ENCODE measurements at regions not wholly inside any gene's neighbourhood (a gene's known extent, or its start where the extent isn't known, plus 50 kb on each side); places are given as distances from the start of the nearest gene placed in this dataset.

DNA sequence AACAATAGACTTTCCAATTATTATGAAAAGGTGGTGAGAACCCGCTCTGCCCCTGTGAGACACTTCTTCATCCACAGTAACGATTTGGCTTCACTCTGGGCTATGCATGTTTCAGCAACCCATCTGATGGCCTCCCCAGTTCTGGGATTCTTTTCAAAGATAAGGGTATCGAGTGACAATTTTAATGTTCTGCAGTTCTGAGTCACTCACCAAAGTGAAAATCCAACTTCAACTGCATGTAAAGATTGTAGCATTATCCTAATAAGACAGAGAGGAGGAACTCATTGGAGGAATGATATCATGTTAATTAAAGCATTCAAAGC is 1078.3 kb upstream of the SEMA6A start:
- TF ChIP-seq CTCF (conservative IDR thresholded peaks at IDR 0.05; ENCODE audit: low read length) (no peak), EZH2phosphoT487 (IDR thresholded peaks at IDR 0.05; ENCODE audit: borderline replicate concordance, low read depth, low read length) (no peak)
